Liver (tissue), 3 donors: ENCODE measurements at regions not wholly inside any gene's neighbourhood (a gene's known extent, or its start where the extent isn't known, plus 50 kb on each side); places are given as distances from the start of the nearest gene placed in this dataset.

ENCODE experiments used
- ATF3 ChIP-seq: IDR thresholded peaks from 2 replicates; pipeline ENCODE4 v1.6.1; 2016; ENCODE audit warnings: antibody characterized with exemption
- CTCF ChIP-seq: fragments of 150-350 bp; IDR thresholded peaks from 2 replicates; pipeline ENCODE4 v1.5.1; 2017; ENCODE audit warnings: improper control_type of control experiment, low read depth, low read length; ENCODE audit not compliant: missing input control
- GABPA ChIP-seq, 2 donors: IDR thresholded peaks in 1 of 2; conservative IDR thresholded peaks in 1 of 2; 2 replicates each; pipeline ENCODE4 v1.6.1; 2016; ENCODE audit warnings: antibody characterized with exemption in 2 of 2, mild to moderate bottlenecking in 1 of 2, moderate library complexity in 1 of 2
- REST ChIP-seq: IDR thresholded peaks from 2 replicates; pipeline ENCODE4 v1.6.1; 2016; ENCODE audit warnings: antibody characterized with exemption, mild to moderate bottlenecking
- SP1 ChIP-seq: IDR thresholded peaks from 2 replicates; pipeline ENCODE4 v1.6.1; 2018; ENCODE audit warnings: antibody characterized with exemption, mild to moderate bottlenecking
- TAF1 ChIP-seq: conservative IDR thresholded peaks from 2 replicates; pipeline ENCODE4 v1.6.1; 2016; ENCODE audit warnings: antibody characterized with exemption, mild to moderate bottlenecking
- YY1 ChIP-seq: IDR thresholded peaks from 2 replicates; pipeline ENCODE4 v1.6.1; 2016; ENCODE audit warnings: antibody characterized with exemption, mild to moderate bottlenecking
- donor health status: healthy.
- donor health status: healthy.

- TF ChIP-seq CTCF (no peak), ATF3 (no peak), REST (no peak), GABPA (IDR thresholded peaks at IDR 0.05 in 1 of 2, conservative IDR thresholded peaks at IDR 0.05 in 1 of 2) (no peak), SP1 (no peak), TAF1 (no peak), YY1 (no peak)
Measured at GRCh38 chr2:104431701-104432121, 422.2 kb upstream of the POU3F3 start.
